ENCODE measurements at regions not wholly inside any gene's neighbourhood (a gene's known extent, or its start where the extent isn't known, plus 50 kb on each side); places are given as distances from the start of the nearest gene placed in this dataset.
"Not testable (repeated sequence)": the region's sequence is repeated elsewhere in the genome, so short reads cannot be mapped to it uniquely, and the experiment has no call there.

DNA sequence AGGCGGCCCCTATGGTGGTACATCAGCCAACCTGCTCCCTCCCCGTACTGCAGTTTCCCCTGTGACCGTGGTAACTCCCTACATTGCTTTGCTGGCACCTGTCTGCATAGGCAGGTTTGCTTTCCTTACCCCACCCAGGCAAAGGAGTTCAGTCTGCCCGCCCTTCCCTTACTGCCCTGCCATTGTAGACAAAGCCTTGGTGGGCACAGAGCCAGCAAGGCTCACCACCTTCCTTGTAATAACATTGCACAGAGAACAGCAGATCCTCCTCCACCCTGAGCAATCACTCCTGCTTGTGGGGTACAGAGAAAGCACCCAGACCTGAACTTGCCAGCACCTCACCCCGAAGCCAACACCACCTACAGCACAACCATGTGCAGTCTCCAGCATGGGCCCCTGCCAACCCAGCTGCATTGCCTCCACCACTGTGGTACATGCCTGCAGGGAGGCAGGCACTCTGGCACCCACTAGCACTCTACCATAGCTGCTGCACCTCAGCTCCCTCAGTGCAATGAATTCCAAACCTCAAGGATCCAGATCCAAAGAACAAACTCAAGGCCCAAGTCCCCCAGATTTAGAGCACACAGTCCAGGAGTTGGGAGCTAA, 192.7 kb upstream of the KCNMB2 start:
- Histone ChIP-seq H3K9me3 (ENCODE audit: control insufficient read depth in 1 of 2, low read length in 2 of 2) (no peaks in the 10 kb centered on the region), H3K36me3 (ENCODE audit: control insufficient read depth in 1 of 2, insufficient read depth in 2 of 2, low read length in 2 of 2) (no peaks in the 10 kb centered on the region), H3K27me3 (ENCODE audit: low read depth, low read length) (no peaks in the 10 kb centered on the region), H3K27ac (ENCODE audit: low read length) (no peak overlapping the region), H3K4me3 (ENCODE audit: low read depth in 1 of 2, low read length in 2 of 2) (no peak overlapping the region), H3K4me1 (ENCODE audit: control insufficient read depth in 1 of 2, insufficient read depth in 2 of 2, low read length in 2 of 2) (peaks cover 0 to 20% of the 10 kb centered on the region in 2 donors)

- Histone ChIP-seq H3K36me3 (ENCODE audit: control insufficient read depth in 1 of 2, insufficient read depth in 2 of 2, low read length in 2 of 2) (no peaks in the 10 kb centered on the region), H3K4me1 (ENCODE audit: control insufficient read depth in 1 of 2, insufficient read depth in 2 of 2, low read length in 2 of 2) (peaks cover 0 to 15% of the 10 kb centered on the region in 2 donors), H3K9me3 (ENCODE audit: control insufficient read depth in 1 of 2, low read length in 2 of 2) (no peaks in the 10 kb centered on the region)
These were observed 190.3 kb upstream of the KCNMB2 start for GRCh38 chr3:178345944-178346343.

GRCh38 chr3:178348561-178349217, 187.5 kb upstream of the KCNMB2 start:
- not testable (repeated sequence) for H3K4me1 ChIP-seq (ENCODE audit: control insufficient read depth in 1 of 2, insufficient read depth in 2 of 2, low read length in 2 of 2); H3K4me3 ChIP-seq (ENCODE audit: low read depth in 1 of 2, low read length in 2 of 2); H3K36me3 ChIP-seq (ENCODE audit: control insufficient read depth in 1 of 2, insufficient read depth in 2 of 2, low read length in 2 of 2); H3K27ac ChIP-seq (ENCODE audit: low read length); H3K9me3 ChIP-seq (ENCODE audit: control insufficient read depth in 1 of 2, low read length in 2 of 2); H3K27me3 ChIP-seq (ENCODE audit: low read depth, low read length)

More at GRCh38 chr3:178345944-178346343, 190.3 kb upstream of the KCNMB2 start:
- Histone ChIP-seq H3K4me3 (ENCODE audit: low read depth in 1 of 2, low read length in 2 of 2) (no peak overlapping the region), H3K27me3 (ENCODE audit: low read depth, low read length) (no peaks in the 10 kb centered on the region), H3K27ac (ENCODE audit: low read length) (no peak overlapping the region)

- H3K9me3 ChIP-seq (ENCODE audit: control insufficient read depth in 1 of 2, low read length in 2 of 2); H3K27me3 ChIP-seq (ENCODE audit: low read depth, low read length); H3K36me3 ChIP-seq (ENCODE audit: control insufficient read depth in 1 of 2, insufficient read depth in 2 of 2, low read length in 2 of 2); H3K4me1 ChIP-seq (ENCODE audit: control insufficient read depth in 1 of 2, insufficient read depth in 2 of 2, low read length in 2 of 2); H3K27ac ChIP-seq (ENCODE audit: low read length); H3K4me3 ChIP-seq (ENCODE audit: low read depth in 1 of 2, low read length in 2 of 2): not testable (repeated sequence)
These were observed 187.0 kb upstream of the KCNMB2 start for GRCh38 chr3:178349218-178349596.

- H3K9me3 ChIP-seq (ENCODE audit: control insufficient read depth in 1 of 2, low read length in 2 of 2): no peaks in the 10 kb centered on the region
- no peak overlapping the region for H3K4me3 ChIP-seq (ENCODE audit: low read depth in 1 of 2, low read length in 2 of 2)
- no peak overlapping the region for H3K27ac ChIP-seq (ENCODE audit: low read length)
These were observed 185.5 kb upstream of the KCNMB2 start for GRCh38 chr3:178350763-178351162.

DNA sequence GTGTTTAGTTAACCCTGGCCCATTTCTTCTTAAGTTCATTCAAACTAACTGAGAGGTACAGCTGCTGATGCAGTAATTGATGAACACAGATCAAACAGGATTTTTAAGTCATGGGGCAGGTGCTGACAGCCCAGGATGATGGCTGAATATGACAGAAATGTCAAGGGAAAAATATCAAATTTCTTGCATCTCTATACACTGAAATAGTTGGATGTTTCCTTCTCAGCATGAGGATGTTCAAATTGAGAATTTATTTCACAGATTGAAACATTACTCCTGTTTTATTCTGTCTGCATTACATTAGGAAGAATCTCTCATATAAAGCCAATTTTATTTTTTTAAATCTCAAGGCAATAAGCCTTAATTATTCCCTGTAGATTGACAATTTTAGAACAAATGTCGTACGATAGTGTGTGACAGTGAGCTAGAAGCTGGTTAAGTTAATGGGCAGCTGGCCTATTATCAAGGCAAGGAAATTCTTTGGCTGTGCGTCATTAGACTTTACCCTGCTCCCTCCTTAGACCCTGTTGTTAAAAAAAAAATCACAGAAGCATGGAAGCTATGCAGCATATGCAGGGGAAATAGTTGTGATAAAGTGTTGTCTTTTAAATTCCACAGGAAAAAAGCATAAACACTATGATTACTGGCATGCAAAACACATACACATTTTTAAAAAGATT, 183.8 kb upstream of the KCNMB2 start:
- peaks cover 0 to 3% of the 10 kb centered on the region in 2 donors for H3K4me1 ChIP-seq (ENCODE audit: control insufficient read depth in 1 of 2, insufficient read depth in 2 of 2, low read length in 2 of 2)
- no peak overlapping the region for H3K4me3 ChIP-seq (ENCODE audit: low read depth in 1 of 2, low read length in 2 of 2)
- H3K9me3 ChIP-seq (ENCODE audit: control insufficient read depth in 1 of 2, low read length in 2 of 2): no peaks in the 10 kb centered on the region
- no peaks in the 10 kb centered on the region for H3K36me3 ChIP-seq (ENCODE audit: control insufficient read depth in 1 of 2, insufficient read depth in 2 of 2, low read length in 2 of 2)
- no peaks in the 10 kb centered on the region for H3K27me3 ChIP-seq (ENCODE audit: low read depth, low read length)
- no peak overlapping the region for H3K27ac ChIP-seq (ENCODE audit: low read length)

More at GRCh38 chr3:178350763-178351162, 185.5 kb upstream of the KCNMB2 start:
- peaks cover 0 to 3% of the 10 kb centered on the region in 2 donors for H3K4me1 ChIP-seq (ENCODE audit: control insufficient read depth in 1 of 2, insufficient read depth in 2 of 2, low read length in 2 of 2)
- H3K27me3 ChIP-seq (ENCODE audit: low read depth, low read length): no peaks in the 10 kb centered on the region
- H3K36me3 ChIP-seq (ENCODE audit: control insufficient read depth in 1 of 2, insufficient read depth in 2 of 2, low read length in 2 of 2): no peaks in the 10 kb centered on the region

- peaks cover 0 to 3% of the 10 kb centered on the region in 2 donors for H3K4me1 ChIP-seq (ENCODE audit: control insufficient read depth in 1 of 2, insufficient read depth in 2 of 2, low read length in 2 of 2)
- H3K9me3 ChIP-seq (ENCODE audit: control insufficient read depth in 1 of 2, low read length in 2 of 2): no peaks in the 10 kb centered on the region
- H3K27me3 ChIP-seq (ENCODE audit: low read depth, low read length): no peaks in the 10 kb centered on the region
- H3K36me3 ChIP-seq (ENCODE audit: control insufficient read depth in 1 of 2, insufficient read depth in 2 of 2, low read length in 2 of 2): no peaks in the 10 kb centered on the region
- H3K4me3 ChIP-seq (ENCODE audit: low read depth in 1 of 2, low read length in 2 of 2): no peak overlapping the region
- no peak overlapping the region for H3K27ac ChIP-seq (ENCODE audit: low read length)
These were observed 183.1 kb upstream of the KCNMB2 start for GRCh38 chr3:178353006-178353694.

DNA sequence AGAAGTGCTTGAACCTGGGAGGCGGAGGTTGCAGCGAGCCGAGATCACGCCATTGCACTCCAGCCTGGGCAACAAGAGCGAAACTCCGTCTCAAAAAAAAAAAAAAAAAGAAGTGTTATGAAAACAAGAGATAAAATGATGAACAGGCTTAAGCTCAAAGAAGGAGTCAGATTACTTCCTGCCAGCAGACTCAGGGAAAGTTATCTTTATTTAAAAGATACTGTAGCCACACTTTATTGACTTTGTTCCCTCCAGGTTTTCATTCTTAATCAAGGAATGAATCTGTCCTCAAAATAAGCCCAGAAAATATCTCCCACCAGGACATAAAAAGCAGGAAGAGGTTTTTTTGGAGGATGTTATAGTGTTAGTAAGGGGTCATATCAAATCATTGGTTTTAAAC, 176.5 kb upstream of the KCNMB2 start:
- no peak overlapping the region for H3K27ac ChIP-seq (ENCODE audit: low read length)
- no peaks in the 10 kb centered on the region for H3K9me3 ChIP-seq (ENCODE audit: control insufficient read depth in 1 of 2, low read length in 2 of 2)
- no peaks in the 10 kb centered on the region for H3K36me3 ChIP-seq (ENCODE audit: control insufficient read depth in 1 of 2, insufficient read depth in 2 of 2, low read length in 2 of 2)
- H3K4me3 ChIP-seq (ENCODE audit: low read depth in 1 of 2, low read length in 2 of 2): no peak overlapping the region
- H3K4me1 ChIP-seq (ENCODE audit: control insufficient read depth in 1 of 2, insufficient read depth in 2 of 2, low read length in 2 of 2): no peaks in the 10 kb centered on the region
- H3K27me3 ChIP-seq (ENCODE audit: low read depth, low read length): no peaks in the 10 kb centered on the region

DNA sequence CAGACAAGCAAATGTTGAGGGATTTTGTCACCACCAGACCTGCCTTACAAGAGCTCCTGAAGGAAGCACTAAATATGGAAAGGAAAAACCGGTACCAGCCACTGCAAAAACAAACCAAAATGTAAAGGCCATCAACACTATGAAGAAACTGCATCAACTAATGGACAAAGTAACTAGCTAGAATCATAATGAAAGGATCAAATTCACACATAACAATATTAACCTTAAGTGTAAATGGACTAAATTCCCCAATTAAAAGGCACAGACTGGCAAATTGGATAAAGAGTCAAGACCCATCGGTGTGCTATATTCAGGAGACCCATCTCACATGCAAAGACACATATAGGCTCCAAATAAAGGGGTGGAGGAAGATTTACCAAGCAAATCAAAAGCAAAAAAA, 173.2 kb upstream of the KCNMB2 start:
- H3K36me3 ChIP-seq (ENCODE audit: control insufficient read depth in 1 of 2, insufficient read depth in 2 of 2, low read length in 2 of 2); H3K4me3 ChIP-seq (ENCODE audit: low read depth in 1 of 2, low read length in 2 of 2); H3K27me3 ChIP-seq (ENCODE audit: low read depth, low read length); H3K4me1 ChIP-seq (ENCODE audit: control insufficient read depth in 1 of 2, insufficient read depth in 2 of 2, low read length in 2 of 2); H3K9me3 ChIP-seq (ENCODE audit: control insufficient read depth in 1 of 2, low read length in 2 of 2); H3K27ac ChIP-seq (ENCODE audit: low read length): not testable (repeated sequence)

DNA sequence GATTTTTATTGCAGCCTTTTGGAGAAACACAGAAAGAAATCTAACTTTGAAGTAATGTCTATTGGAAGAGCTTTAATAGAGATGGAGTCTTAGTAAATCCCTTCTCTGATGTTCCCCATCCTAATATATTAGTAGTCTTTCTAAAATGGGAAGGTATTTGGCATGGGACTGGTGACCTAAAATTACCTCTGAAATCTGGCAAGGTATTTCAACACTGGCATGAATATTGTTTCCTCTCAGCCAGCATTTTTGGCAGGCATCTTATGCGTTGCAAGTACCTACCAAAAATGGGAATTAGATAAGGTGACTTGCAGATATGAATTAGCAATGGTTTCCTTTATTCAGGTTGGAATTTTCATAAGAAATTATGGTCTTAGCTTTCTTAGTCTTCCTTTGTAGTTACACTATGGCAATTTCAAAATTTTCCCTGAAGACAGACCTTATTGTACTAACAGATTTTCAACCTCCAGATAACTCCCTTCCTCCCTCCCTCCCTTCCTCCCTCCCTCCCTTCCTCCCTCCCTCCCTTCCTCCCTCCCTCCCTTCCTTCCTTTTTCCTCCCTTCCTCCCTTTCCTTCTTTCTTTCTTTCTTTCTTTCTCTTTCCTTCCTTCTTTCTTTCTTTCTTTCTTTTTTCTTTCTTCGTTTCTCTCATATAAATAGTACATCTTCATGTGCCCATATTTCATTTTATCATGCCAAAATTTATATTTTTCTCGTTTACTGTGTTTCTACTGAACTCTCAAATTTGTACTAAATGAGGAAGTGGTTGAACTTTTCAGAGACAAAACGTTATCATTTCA, 168.2 kb upstream of the KCNMB2 start:
- H3K27me3 ChIP-seq (ENCODE audit: low read depth, low read length): no peaks in the 10 kb centered on the region
- no peak overlapping the region for H3K27ac ChIP-seq (ENCODE audit: low read length)
- no peaks in the 10 kb centered on the region for H3K9me3 ChIP-seq (ENCODE audit: control insufficient read depth in 1 of 2, low read length in 2 of 2)
- H3K4me1 ChIP-seq (ENCODE audit: control insufficient read depth in 1 of 2, insufficient read depth in 2 of 2, low read length in 2 of 2): no peaks in the 10 kb centered on the region
- no peaks in the 10 kb centered on the region for H3K36me3 ChIP-seq (ENCODE audit: control insufficient read depth in 1 of 2, insufficient read depth in 2 of 2, low read length in 2 of 2)
- H3K4me3 ChIP-seq (ENCODE audit: low read depth in 1 of 2, low read length in 2 of 2): no peak overlapping the region

- no peaks in the 10 kb centered on the region for H3K9me3 ChIP-seq (ENCODE audit: control insufficient read depth in 1 of 2, low read length in 2 of 2)
- no peak overlapping the region for H3K4me3 ChIP-seq (ENCODE audit: low read depth in 1 of 2, low read length in 2 of 2)
- H3K4me1 ChIP-seq (ENCODE audit: control insufficient read depth in 1 of 2, insufficient read depth in 2 of 2, low read length in 2 of 2): no peaks in the 10 kb centered on the region
- no peak overlapping the region for H3K27ac ChIP-seq (ENCODE audit: low read length)
- no peaks in the 10 kb centered on the region for H3K36me3 ChIP-seq (ENCODE audit: control insufficient read depth in 1 of 2, insufficient read depth in 2 of 2, low read length in 2 of 2)
- no peaks in the 10 kb centered on the region for H3K27me3 ChIP-seq (ENCODE audit: low read depth, low read length)
These were observed 167.2 kb upstream of the KCNMB2 start for GRCh38 chr3:178369006-178369405.

Measured in muscle layer of duodenum (tissue), 2 donors.